HG02938 (cell line): ENCODE measurements at regions not wholly inside any gene's neighbourhood (a gene's known extent, or its start where the extent isn't known, plus 50 kb on each side); places are given as distances from the start of the nearest gene placed in this dataset.
"Not testable (repeated sequence)": the region's sequence is repeated elsewhere in the genome, so short reads cannot be mapped to it uniquely, and the experiment has no call there.

Source experiments
- ATAC-seq: cut with Tn5 transposase; IDR thresholded peaks from one replicate; pipeline ENCODE4 v1.9.1; 2021; ENCODE audit warnings: mild to moderate bottlenecking, moderate library complexity; ENCODE audit not compliant: unreplicated experiment

DNA sequence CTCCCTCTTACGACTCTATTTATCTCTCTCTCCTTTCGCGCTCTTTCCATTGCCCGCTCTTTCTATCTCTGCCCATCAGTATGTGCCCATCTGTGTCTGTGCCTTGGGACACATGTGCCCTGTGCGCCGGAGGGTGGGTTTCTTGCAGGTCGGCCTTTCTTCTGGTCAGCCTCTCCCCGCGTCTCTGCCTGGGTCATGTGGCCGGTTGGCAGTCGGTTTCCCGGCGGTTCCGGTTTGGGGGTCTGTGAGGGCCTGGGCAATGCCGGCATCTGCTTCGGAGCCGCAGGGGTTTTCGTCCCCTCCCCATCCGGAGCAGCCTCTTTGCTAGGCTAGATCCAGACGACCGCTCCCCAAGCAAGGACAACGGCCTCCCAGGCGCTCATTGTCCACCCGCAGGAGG, 1426.0 kb upstream of the PCDH10 start:
- ATAC-seq = not testable (repeated sequence)

DNA sequence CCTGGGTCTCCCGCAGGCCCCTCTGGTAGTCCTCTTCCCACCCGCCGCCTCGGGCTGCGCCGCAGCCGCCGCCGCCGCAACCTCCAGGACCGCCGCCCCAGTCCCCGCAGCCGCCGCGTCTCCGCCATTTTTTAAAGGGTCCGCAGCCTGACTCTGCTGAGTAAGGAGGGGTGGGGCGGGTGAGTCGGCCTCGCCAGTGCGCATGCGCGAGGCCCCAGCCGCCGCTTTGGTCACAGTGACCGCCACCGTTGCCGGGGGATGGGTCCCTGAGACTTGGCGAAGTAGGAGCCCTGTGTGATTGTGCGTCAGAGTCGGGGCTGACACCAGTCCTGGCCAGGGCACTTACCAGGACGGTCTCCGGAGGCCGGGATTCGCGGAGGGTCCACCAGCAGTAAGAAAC, 1424.2 kb upstream of the PCDH10 start:
- ATAC-seq = not testable (repeated sequence)

DNA sequence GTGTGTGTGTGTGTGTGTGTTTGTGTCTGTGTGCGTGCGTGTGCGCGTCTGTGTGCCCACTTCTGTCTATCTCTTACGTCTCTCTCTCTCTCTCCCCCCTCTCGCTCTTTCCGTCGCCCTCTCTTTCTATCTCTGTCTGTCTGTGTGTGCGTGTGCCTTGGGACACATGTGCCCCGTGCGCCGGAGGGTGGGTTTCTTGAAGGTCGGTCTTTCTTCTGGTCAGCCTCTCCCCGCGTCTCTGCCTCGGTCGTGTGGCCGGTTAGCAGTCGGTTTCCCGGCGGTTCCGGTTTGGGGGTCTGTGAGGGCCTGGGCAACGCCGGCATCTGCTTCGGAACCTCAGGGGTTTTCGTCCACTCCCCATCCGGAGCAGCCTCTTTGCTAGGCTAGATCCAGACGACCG, 1423.6 kb upstream of the PCDH10 start:
- not testable (repeated sequence) for ATAC-seq

DNA sequence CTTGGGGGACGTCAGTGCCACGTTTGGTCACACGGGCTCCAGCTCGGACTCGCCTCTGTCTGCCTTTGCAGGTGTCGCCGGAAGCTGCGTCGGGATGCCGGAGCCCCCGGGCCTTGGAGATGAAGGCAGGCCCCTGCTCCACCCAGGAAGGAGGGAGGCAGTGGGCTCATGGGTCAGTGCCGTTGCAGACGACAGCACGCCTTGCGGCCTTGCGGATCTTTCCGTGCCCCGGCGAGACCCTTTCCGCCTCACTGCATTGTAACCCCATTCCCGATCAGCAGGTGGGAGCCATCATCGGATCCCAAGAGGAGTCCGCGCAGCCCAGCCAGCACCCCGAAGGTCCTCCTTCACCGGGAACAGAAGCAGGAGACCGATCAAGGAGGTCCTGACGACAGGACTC, 1422.2 kb upstream of the PCDH10 start:
- not testable (repeated sequence) for ATAC-seq

DNA sequence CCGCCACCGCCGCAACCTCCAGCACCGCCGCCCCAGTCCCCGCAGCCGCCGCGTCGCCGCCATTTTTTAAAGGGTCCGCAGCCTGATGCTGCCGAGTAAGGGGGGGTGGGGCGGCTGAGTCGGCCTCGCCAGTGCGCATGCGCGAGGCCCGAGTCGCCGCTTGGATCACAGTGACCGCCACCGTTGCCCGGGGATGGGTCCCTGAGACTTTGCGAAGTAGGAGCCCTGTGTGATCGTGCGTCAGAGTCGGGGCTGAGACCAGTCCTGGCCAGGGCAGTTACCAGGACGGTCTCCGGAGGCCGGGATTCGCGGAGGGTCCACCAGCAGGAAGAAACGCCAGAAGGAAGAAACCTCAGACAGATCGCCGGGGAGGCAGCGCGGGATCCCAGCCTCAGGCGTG, 1421.7 kb upstream of the PCDH10 start:
- ATAC-seq = not testable (repeated sequence)

DNA sequence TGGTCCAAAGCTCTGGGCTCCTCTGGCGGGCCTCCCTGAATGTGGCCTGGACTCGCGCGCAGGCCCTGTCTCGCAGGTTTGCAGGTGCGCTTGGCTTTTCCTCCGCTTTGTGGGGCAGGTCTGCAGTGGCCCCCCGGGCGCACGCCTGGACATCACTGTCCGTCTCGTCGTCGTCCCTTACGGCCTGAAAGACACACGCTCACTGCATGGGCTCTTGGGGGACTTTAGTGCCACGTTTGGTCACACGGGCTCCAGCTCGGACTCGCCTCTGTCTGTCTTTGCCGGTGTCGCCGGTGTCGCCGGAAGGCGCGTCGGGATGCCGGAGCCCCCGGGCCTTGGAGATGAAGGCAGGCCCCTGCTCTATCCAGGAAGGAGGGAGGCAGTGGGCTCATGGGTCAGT, 1419.9 kb upstream of the PCDH10 start:
- not testable (repeated sequence) for ATAC-seq

DNA sequence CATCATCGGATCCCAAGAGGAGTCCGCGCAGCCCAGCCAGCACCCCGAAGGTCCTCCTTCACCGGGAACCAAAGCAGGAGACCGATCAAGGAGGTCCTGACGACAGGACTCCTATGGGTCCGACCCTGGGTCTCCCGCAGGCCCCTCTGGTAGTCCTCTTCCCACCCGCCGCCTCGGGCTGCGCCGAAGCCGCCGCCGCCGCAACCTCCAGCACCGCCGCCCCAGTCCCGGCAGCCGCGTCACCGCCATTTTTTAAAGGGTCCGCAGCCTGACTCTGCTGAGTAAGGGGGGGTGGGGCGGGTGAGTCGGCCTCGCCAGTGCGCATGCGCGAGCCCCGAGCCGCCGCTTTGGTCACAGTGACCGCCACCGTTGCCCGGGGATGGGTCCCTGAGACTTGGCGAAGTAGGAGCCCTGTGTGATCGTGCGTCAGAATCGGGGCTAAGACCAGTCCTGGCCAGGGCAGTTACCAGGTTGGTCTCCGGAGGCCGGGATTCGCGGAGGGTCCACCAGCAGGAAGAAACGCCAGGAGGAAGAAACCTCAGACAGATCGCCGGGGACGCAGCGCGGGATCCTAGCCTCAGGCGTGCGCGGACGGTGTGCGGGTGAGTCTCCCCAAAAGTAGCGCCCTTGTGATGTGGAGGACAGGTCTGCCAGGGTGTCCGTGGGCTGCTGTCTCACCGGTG, 1419.2 kb upstream of the PCDH10 start:
- not testable (repeated sequence) for ATAC-seq

DNA sequence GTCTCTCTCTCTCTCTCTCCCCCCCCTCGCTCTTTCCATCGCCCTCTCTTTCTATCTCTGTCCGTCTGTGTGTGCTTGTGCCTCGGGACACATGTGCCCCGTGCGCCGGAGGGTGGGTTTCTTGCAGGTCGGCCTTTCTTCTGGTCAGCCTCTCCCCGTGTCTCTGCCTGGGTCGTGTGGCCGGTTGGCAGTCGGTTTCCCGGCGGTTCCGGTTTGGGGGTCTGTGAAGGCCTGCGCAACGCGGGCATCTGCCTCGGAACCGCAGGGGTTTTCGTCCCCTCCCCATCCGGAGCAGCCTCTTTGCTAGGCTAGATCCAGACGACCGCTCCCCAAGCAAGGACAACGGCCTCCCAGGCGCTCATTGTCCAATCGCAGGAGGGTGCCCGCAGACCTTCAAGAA, 1418.5 kb upstream of the PCDH10 start:
- ATAC-seq = not testable (repeated sequence)

DNA sequence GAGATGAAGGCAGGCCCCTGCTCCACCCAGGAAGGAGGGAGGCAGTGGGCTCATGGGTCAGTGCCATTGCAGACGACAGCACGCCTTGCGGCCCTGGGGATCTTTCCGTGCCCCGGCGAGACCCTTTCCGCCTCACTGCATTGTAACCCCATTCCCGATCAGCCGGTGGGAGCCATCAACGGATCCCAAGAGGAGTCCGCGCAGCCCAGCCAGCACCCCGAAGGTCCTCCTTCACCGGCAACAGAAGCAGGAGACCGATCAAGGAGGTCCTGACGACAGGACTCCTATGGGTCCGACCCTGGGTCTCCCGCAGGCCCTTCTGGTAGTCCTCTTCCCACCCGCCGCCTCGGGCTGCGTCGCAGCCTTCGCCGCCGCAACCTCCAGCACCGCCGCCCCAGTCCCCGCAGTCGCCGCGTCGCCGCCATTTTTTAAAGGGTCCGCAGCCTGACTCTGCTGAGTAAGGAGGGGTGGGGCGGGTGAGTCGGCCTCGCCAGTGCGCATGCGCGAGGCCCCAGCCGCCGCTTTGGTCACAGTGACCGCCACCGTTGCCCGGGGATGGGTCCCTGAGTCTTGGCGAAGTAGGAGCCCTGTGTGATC, 1417.0 kb upstream of the PCDH10 start:
- ATAC-seq = not testable (repeated sequence)

DNA sequence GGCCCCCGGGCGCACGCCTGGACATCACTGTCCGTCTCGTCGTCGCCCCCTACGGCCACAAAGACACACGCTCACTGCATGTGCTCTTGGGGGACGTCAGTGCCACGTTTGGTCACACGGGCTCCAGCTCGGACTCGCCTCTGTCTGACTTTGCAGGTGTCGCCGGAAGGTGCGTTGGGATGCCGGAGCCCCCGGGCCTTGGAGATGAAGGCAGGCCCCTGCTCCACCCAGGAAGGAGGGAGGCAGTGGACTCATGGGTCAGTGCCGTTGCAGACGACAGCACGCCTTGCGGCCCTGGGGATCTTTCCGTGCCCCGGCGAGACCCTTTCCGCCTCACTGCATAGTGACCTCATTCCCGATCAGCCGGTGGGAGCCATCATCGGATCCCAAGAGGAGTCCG, 1414.8 kb upstream of the PCDH10 start:
- ATAC-seq = not testable (repeated sequence)

DNA sequence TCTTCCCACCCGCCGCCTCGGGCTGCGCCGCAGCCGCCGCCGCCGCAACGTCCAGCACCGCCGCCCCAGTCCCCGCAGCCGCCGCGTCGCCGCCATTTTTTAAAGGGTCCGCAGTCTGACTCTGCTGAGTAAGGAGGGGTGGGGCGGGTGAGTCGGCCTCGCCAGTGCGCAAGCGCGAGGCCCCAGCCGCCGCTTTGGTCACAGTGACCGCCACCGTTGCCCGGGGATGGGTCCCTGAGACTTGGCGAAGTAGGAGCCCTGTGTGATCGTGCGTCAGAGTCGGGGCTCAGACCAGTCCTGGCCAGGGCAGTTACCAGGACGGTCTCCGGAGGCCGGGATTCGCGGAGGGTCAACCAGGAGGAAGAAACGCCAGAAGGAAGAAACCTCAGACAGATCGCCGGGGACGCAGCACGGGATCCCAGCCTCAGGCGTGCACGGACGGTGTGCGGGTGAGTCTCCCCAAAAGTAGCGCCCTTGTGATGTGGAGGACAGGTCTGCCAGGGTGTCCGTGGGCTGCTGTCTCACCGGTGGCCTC, 1414.2 kb upstream of the PCDH10 start:
- ATAC-seq = not testable (repeated sequence)

DNA sequence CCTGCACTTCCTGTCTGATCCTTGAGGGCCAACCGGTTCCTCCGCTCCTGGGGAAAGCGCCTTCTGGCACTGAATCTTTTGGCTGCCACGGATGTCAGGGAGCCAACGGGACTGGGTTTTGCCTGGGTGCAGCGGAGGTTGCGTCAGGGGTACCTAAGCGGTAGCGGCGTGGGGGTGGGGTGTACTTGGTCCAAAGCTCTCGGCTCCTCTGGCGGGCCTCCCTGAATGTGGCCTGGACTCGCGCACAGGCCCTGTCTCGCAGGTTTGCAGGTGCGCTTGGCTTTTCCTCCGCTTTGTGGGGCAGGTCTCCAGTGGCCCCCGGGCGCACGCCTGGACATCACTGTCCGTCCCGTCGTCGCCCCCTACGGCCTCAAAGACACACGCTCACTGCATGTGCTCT, 1410.1 kb upstream of the PCDH10 start:
- ATAC-seq = not testable (repeated sequence)

DNA sequence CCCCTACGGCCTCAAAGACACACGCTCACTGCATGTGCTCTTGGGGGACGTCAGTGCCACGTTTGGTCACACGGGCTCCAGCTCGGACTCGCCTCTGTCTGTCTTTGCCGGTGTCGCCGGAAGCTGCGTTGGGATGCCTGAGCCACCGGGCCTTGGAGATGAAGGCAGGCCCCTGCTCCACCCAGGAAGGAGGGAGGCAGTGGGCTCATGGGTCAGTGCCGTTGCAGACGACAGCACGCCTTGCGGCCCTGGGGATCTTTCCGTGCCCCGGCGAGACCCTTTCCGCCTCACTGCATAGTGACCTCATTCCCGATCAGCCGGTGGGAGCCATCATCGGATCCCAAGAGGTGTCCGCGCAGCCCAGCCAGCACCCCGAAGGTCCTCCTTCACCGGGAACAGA, 1407.3 kb upstream of the PCDH10 start:
- not testable (repeated sequence) for ATAC-seq

DNA sequence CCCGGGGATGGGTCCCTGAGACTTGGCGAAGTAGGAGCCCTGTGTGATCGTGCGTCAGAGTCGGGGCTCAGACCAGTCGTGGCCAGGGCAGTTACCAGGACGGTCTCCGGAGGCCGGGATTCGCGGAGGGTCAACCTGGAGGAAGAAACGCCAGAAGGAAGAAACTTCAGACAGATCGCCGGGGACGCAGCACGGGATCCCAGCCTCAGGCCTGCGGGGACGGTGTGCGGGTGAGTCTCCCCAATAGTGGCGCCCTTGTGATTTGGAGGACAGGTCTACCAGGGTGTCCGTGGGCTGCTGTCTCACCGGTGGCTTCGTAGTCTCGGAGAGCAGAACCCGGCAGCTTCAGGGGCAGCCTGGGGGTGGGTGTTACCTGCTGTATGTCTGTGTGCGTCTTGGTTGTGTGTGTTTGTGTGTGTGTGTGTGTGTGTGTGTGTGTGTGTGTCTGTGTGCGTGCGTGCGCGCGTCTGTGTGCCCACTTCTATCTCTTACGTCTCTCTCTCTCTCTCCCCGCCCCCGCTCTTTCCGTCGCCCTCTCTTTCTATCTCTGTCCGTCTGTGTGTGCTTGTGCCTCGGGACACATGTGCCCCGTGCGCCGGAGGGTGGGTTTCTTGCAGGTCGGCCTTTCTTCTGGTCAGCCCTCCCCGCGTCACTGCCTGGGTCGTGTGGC, 1406.4 kb upstream of the PCDH10 start:
- ATAC-seq = not testable (repeated sequence)

DNA sequence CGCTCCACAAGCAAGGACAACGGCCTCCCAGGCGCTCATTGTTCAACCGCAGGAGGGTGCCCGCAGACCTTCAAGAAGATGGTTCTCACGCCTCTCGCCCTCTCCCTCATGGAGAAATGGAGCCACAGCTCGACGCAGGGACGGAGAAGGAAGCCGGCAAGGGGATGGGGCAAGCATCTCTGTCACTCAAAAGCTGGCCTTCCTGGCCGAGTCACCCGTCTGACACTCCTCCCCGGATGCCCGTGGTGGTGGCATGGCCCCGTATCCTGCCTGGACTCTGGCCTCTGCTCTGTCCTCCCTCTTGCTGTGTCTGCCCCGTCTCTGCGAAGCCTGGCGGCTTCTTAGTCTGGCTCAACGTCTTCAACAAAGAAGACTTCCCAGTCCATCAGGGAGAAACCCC, 1405.7 kb upstream of the PCDH10 start:
- ATAC-seq = not testable (repeated sequence)

DNA sequence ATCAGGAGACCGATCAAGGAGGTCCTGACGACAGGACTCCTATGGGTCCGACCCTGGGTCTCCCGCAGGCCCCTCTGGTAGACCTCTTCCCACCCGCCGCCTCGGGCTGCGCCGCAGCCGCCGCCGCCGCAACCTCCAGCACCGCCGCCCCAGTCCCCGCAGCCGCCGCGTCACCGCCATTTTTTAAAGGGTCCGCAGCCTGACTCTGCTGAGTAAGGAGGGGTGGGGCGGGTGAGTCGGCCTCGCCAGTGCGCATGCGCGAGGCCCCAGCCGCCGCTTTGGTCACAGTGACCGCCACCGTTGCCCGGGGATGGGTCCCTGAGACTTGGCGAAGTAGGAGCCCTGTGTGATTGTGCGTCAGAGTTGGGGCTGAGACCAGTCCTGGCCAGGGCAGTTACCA, 1401.9 kb upstream of the PCDH10 start:
- ATAC-seq = not testable (repeated sequence)

DNA sequence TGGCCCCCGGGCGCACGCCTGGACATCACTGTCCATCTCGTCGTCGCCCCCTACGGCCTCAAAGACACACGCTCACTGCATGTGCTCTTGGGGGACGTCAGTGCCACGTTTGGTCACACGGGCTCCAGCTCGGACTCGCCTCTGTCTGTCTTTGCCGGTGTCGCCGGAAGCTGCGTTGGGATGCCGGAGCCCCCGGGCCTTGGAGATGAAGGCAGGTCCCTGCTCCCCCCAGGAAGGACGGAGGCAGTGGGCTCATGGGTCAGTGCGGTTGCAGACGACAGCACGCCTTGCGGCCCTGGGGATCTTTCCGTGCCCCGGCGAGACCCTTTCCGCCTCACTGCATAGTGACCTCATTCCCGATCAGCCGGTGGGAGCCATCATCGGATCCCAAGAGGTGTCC, 1399.9 kb upstream of the PCDH10 start:
- ATAC-seq = not testable (repeated sequence)

DNA sequence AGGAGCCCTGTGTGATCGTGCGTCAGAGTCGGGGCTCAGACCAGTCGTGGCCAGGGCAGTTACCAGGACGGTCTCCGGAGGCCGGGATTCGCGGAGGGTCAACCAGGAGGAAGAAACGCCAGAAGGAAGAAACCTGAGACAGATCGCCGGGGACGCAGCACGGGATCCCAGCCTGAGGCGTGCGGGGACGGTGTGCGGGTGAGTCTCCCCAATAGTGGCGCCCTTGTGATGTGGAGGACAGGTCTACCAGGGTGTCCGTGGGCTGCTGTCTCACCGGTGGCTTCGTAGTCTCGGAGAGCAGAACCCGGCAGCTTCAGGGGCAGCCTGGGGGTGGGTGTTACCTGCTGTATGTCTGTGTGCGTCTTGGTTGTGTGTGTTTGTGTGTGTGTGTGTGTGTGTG, 1399.1 kb upstream of the PCDH10 start:
- ATAC-seq = not testable (repeated sequence)

DNA sequence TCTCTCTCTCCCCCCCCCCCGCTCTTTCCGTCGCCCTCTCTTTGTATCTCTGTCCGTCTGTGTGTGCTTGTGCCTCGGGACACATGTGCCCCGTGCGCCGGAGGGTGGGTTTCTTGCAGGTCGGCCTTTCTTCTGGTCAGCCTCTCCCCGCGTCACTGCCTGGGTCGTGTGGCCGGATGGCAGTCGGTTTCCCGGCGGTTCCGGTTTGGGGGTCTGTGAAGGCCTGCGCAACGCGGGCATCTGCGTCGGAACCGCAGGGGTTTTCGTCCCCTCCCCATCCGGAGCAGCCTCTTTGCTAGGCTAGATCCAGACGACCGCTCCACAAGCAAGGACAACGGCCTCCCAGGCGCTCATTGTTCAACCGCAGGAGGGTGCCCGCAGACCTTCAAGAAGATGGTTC, 1398.6 kb upstream of the PCDH10 start:
- ATAC-seq = not testable (repeated sequence)

DNA sequence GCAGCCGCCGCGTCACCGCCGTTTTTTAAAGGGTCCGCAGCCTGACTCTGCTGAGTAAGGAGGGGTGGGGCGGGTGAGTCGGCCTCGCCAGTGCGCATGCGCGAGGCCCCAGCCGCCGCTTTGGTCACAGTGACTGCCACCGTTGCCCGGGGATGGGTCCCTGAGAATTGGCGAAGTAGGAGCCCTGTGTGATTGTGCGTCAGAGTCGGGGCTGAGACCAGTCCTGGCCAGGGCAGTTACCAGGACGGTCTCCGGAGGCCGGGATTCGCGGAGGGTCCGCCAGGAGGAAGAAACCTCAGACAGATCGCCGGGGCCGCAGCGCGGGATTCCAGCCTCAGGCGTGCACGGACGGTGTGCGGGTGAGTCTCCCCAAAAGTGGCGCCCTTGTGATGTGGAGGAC, 1386.9 kb upstream of the PCDH10 start:
- not testable (repeated sequence) for ATAC-seq

DNA sequence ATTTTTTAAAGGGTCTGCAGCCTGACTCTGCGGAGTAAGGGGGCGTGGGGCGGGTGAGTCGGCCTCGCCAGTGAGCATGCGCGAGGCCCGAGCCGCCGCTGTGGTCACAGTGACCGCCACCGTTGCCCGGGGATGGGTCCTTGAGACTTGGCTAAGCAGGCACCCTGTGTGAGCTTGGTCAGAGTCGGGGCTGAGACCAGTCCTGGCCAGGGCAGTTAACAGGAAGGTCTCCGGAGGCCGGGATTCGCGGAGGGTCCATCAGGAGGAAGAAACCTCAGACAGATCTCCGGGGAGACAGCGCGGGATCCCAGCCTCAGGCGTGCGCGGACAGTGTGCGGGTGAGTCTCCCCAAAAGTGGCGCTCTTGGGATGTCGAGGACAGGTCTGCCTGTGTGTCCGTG, 1384.4 kb upstream of the PCDH10 start:
- no peak for ATAC-seq

DNA sequence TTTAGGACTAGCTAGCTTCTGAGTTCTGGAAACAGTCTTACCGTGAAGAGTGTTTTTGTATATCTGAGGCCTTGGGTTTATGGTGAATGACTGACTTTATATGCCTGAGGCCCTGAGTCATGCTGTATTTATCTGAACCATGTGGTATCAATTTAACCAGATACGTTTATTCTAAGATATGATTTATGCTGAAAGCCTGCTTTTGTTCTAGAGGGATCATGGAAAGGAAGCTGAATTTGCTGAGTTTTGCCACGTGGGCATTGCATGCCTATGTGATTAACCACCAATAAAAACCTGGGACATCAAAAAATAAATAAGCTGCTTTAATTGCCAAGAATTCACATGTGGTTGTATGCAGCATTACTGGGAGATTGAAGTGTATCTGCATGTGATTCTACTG, 1374.7 kb upstream of the PCDH10 start:
- not testable (repeated sequence) for ATAC-seq
